H9 (cell line): ENCODE measurements at regions not wholly inside any gene's neighbourhood (a gene's known extent, or its start where the extent isn't known, plus 50 kb on each side); places are given as distances from the start of the nearest gene placed in this dataset.

Experiments used
- DNase-seq: peaks from one replicate; pipeline ENCODE4 v3.0.0-alpha.2; 2017
- H2AFZ ChIP-seq: one replicate; pipeline ENCODE4 v1.6.1; 2013; ENCODE audit warnings: mild to moderate bottlenecking, low read length, control low read depth, moderate library complexity
- H2AK5ac ChIP-seq: 2 replicates; pipeline ENCODE4 v1.6.1; 2013; ENCODE audit warnings: low read length, control low read depth, mixed read lengths; ENCODE audit not compliant: insufficient read length
- H2BK120ac ChIP-seq: one replicate; pipeline ENCODE4 v1.6.1; 2013; ENCODE audit warnings: low read depth, mild to moderate bottlenecking, low read length, control low read depth, inconsistent platforms; ENCODE audit not compliant: poor library complexity, severe bottlenecking
- H2BK12ac ChIP-seq: 2 replicates; pipeline ENCODE4 v1.6.1; 2013; ENCODE audit warnings: low read length, control low read depth, mixed read lengths, low read depth; ENCODE audit not compliant: insufficient read length
- H2BK15ac ChIP-seq: 2 replicates; pipeline ENCODE4 v1.6.1; 2013; ENCODE audit warnings: low read depth, low read length, control low read depth
- H2BK20ac ChIP-seq: one replicate; pipeline ENCODE4 v1.6.1; 2013; ENCODE audit warnings: low read depth, mild to moderate bottlenecking, low read length, control low read depth, inconsistent platforms; ENCODE audit not compliant: poor library complexity, severe bottlenecking
- H2BK5ac ChIP-seq: 2 replicates; pipeline ENCODE4 v1.6.1; 2013; ENCODE audit warnings: low read length, control low read depth, mixed read lengths; ENCODE audit not compliant: insufficient read length
- H3K14ac ChIP-seq: 2 replicates; pipeline ENCODE4 v1.6.1; 2013; ENCODE audit warnings: low read length, control low read depth; ENCODE audit not compliant: insufficient read depth
- H3K18ac ChIP-seq: 2 replicates; pipeline ENCODE4 v1.6.1; 2013; ENCODE audit warnings: low read depth, mild to moderate bottlenecking, mixed read lengths, low read length, control low read depth; ENCODE audit not compliant: insufficient read length
- H3K23ac ChIP-seq: 2 replicates; pipeline ENCODE4 v1.6.1; 2013; ENCODE audit warnings: low read length, control low read depth, mixed read lengths, low read depth; ENCODE audit not compliant: insufficient read length
- H3K23me2 ChIP-seq: 2 replicates; pipeline ENCODE4 v1.6.1; 2013; ENCODE audit warnings: low read depth, mild to moderate bottlenecking, mixed read lengths, low read length, control low read depth; ENCODE audit not compliant: insufficient read length, poor library complexity, severe bottlenecking
- H3K27ac ChIP-seq: 2 replicates; pipeline ENCODE4 v1.5.1; 2013; ENCODE audit warnings: low read length, control low read depth, mixed read lengths, low read depth; ENCODE audit not compliant: insufficient read length
- H3K27me3 ChIP-seq: 2 replicates; pipeline ENCODE4 v1.6.1; 2013; ENCODE audit warnings: low read length, control low read depth, inconsistent platforms; ENCODE audit not compliant: insufficient read depth
- H3K4ac ChIP-seq: 2 replicates; pipeline ENCODE4 v1.6.1; 2013; ENCODE audit warnings: low read depth, mild to moderate bottlenecking, control low read depth, inconsistent platforms, low read length, moderate library complexity
- H3K4me1 ChIP-seq: 2 replicates; pipeline ENCODE4 v1.6.1; 2013; ENCODE audit warnings: low read length, control low read depth, inconsistent platforms; ENCODE audit not compliant: insufficient read depth
- H3K4me2 ChIP-seq: 2 replicates; pipeline ENCODE4 v1.6.1; 2013; ENCODE audit warnings: low read length, control low read depth, mixed read lengths; ENCODE audit not compliant: insufficient read length, insufficient read depth
- H3K56ac ChIP-seq: 2 replicates; pipeline ENCODE4 v1.6.1; 2013; ENCODE audit warnings: low read depth, mild to moderate bottlenecking, mixed read lengths, low read length, control low read depth; ENCODE audit not compliant: insufficient read length
- H3K79me1 ChIP-seq: 2 replicates; pipeline ENCODE4 v1.6.1; 2013; ENCODE audit warnings: low read depth, mild to moderate bottlenecking, moderate library complexity, low read length, control low read depth, inconsistent platforms; ENCODE audit not compliant: insufficient read depth, poor library complexity, severe bottlenecking
- H3K79me2 ChIP-seq: 2 replicates; pipeline ENCODE4 v1.6.1; 2013; ENCODE audit warnings: low read length, control low read depth, inconsistent platforms; ENCODE audit not compliant: insufficient read depth
- H3K9ac ChIP-seq: 2 replicates; pipeline ENCODE4 v1.6.1; 2013; ENCODE audit warnings: low read length, control low read depth, mixed read lengths; ENCODE audit not compliant: insufficient read length; ENCODE audit errors: extremely low read depth
- H3K9me3 ChIP-seq: one replicate; pipeline ENCODE4 v1.6.1; 2013; ENCODE audit warnings: low read depth, low read length, inconsistent platforms; ENCODE audit not compliant: control insufficient read depth
- H3T11ph ChIP-seq: one replicate; pipeline ENCODE4 v1.6.1; 2013; ENCODE audit warnings: mild to moderate bottlenecking, low read length, control low read depth, inconsistent platforms
- H4K20me1 ChIP-seq: one replicate; pipeline ENCODE4 v1.6.1; 2013; ENCODE audit not compliant: control insufficient read depth, insufficient read length, insufficient read depth
- H4K5ac ChIP-seq: 2 replicates; pipeline ENCODE4 v1.6.1; 2013; ENCODE audit warnings: low read depth, mild to moderate bottlenecking, mixed read lengths, low read length, control low read depth; ENCODE audit not compliant: insufficient read length
- H4K8ac ChIP-seq: replicated peaks from 2 replicates; pipeline ENCODE4 v1.6.1; 2013; ENCODE audit warnings: low read length, control low read depth, mixed read lengths, low read depth; ENCODE audit not compliant: insufficient read length
- H4K91ac ChIP-seq: 2 replicates; pipeline ENCODE4 v1.6.1; 2013; ENCODE audit warnings: low read depth, mild to moderate bottlenecking, moderate library complexity, mixed read lengths, low read length, control low read depth; ENCODE audit not compliant: insufficient read length
- H3K27ac Mint-ChIP-seq, 3 experiments: 2 replicates in 2 of 3; 3 replicates in 1 of 3; pipeline ENCODE4 v1.8.0; 2020 to 2021; ENCODE audit warnings: mixed read lengths in 3 of 3, mild to moderate bottlenecking in 1 of 3, moderate library complexity in 1 of 3
- H3K27me3 Mint-ChIP-seq: 2 replicates; pipeline ENCODE4 v1.8.0; 2021; ENCODE audit warnings: low read depth, mild to moderate bottlenecking, moderate library complexity, mixed read lengths
- H3K36me3 Mint-ChIP-seq, 3 experiments: 2 replicates in 2 of 3; 3 replicates in 1 of 3; pipeline ENCODE4 v1.8.0; 2020 to 2021; ENCODE audit warnings: low read depth in 3 of 3, mixed read lengths in 3 of 3; ENCODE audit not compliant: insufficient read depth in 1 of 3
- H3K4me1 Mint-ChIP-seq, 2 experiments: 2 replicates each; pipeline ENCODE4 v1.8.0; 2020; ENCODE audit warnings: mixed read lengths in 2 of 2
- H3K4me3 Mint-ChIP-seq, 2 experiments: 2 replicates in 1 of 2; 3 replicates in 1 of 2; pipeline ENCODE4 v1.8.0; 2020 to 2021; ENCODE audit warnings: mild to moderate bottlenecking in 2 of 2, mixed read lengths in 2 of 2, moderate library complexity in 1 of 2
- H3K9me3 Mint-ChIP-seq, 2 experiments: 2 replicates in 1 of 2; 3 replicates in 1 of 2; pipeline ENCODE4 v1.8.0; 2020; ENCODE audit warnings: mild to moderate bottlenecking in 2 of 2, mixed read lengths in 2 of 2, moderate library complexity in 1 of 2
- WGBS: extraction: QIAGEN DNeasy Blood & Tissue Kit; methylation state at CpG from one replicate; pipeline ENCODE4 v1.1.7; 2013; ENCODE audit warnings: missing lambda C conversion rate, low lambda C conversion rate, mixed read lengths; ENCODE audit not compliant: insufficient read length; ENCODE audit errors: extremely low coverage; 5-methylcytosine and 5-hydroxymethylcytosine counted together
- TF ChIP-seq, protein P1 (sequence below): fragments of 200-600 bp; sonication (generic); conservative IDR thresholded peaks from 3 replicates; pipeline ENCODE4 v1.8.0; 2021; ENCODE audit warnings: antibody characterized with exemption, mild to moderate bottlenecking

DNA sequence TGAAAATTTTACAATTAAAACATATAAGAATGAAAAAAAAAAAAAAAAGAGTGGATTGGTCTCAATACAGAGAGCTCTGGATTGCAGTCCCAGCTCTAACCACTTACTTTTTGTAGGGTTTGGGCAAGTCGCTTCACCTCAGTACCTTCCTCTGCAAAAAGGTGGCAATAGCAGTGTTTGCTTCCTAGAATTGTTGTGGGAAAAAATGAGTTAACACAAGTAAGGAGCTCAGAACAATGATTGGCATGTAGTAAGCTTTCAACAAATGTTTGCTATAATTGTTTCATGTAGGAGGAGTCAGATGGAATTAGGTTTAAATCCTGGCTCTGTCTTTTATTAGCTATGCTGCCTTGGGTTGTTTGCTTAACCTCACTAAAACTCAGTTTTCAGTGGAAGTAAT is 425.2 kb upstream of the TBL1XR1 start:
- Histone ChIP-seq H3K4me1 (no peaks in the 10 kb centered on the region), H4K8ac (no peak overlapping the region), H3K18ac (no peak overlapping the region), H3K56ac (no peak overlapping the region), H2BK12ac (no peak overlapping the region), H3K79me1 (no peaks in the 10 kb centered on the region), H3T11ph (no peak overlapping the region), H3K14ac (no peak overlapping the region), H3K23me2 (no peaks in the 10 kb centered on the region), H4K91ac (no peak overlapping the region), H2BK5ac (no peak overlapping the region), H3K27ac (no peak overlapping the region), H2AK5ac (no peak overlapping the region), H3K9me3 (no peaks in the 10 kb centered on the region), H3K23ac (no peak overlapping the region), H3K79me2 (no peaks in the 10 kb centered on the region), H2BK15ac (no peak overlapping the region), H3K9ac (no peak overlapping the region), H2AFZ (no peak overlapping the region), H4K5ac (no peak overlapping the region), H3K27me3 (no peaks in the 10 kb centered on the region), H4K20me1 (no peaks in the 10 kb centered on the region), H3K4me2 (no peak overlapping the region), H3K4ac (no peak overlapping the region), H2BK120ac (no peak overlapping the region), H2BK20ac (no peak overlapping the region)
- H3K27ac Mint-ChIP-seq: no peak overlapping the region
- no peak for DNase-seq
- TF ChIP-seq, protein P1, sequence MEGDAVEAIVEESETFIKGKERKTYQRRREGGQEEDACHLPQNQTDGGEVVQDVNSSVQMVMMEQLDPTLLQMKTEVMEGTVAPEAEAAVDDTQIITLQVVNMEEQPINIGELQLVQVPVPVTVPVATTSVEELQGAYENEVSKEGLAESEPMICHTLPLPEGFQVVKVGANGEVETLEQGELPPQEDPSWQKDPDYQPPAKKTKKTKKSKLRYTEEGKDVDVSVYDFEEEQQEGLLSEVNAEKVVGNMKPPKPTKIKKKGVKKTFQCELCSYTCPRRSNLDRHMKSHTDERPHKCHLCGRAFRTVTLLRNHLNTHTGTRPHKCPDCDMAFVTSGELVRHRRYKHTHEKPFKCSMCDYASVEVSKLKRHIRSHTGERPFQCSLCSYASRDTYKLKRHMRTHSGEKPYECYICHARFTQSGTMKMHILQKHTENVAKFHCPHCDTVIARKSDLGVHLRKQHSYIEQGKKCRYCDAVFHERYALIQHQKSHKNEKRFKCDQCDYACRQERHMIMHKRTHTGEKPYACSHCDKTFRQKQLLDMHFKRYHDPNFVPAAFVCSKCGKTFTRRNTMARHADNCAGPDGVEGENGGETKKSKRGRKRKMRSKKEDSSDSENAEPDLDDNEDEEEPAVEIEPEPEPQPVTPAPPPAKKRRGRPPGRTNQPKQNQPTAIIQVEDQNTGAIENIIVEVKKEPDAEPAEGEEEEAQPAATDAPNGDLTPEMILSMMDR: peak; percentile 24; the same call in 1 of the 3 replicates
- no peaks in the 10 kb centered on the region for H3K36me3 Mint-ChIP-seq
- no CpG with 5 or more reads among the region's 1 CpG for WGBS
- no peak overlapping the region for H3K4me3 Mint-ChIP-seq
- H3K4me1 Mint-ChIP-seq: peaks cover 4 to 8% of the 10 kb centered on the region in 2 experiments
- H3K9me3 Mint-ChIP-seq: no peaks in the 10 kb centered on the region
- no peaks in the 10 kb centered on the region for H3K27me3 Mint-ChIP-seq
